GM12878 (cell line): ENCODE measurements at regions not wholly inside any gene's neighbourhood (a gene's known extent, or its start where the extent isn't known, plus 50 kb on each side); places are given as distances from the start of the nearest gene placed in this dataset.

Experiments used
- ATAC-seq: fragments of 200-7000 bp; cut with Tn5 transposase; 3 replicates; pipeline ENCODE4 v1.9.1; 2020; ENCODE audit warnings: mild to moderate bottlenecking, moderate library complexity
- BruUV-seq: library from RNA; stranded (reverse); fragments of 400-500 nt; replicated peaks from 2 replicates; lab custom pipeline; 2021; lab: Mats Ljungman, UMichigan
- CTCF ChIA-PET: fragments of 300-600 bp; sonication (Branson Sonifier 250); formaldehyde crosslinking; extraction: SDS; loops from one replicate; lab custom pipeline; 2021; ENCODE audit warnings: inconsistent platforms; lab: Yijun Ruan, JAX
- POLR2A ChIA-PET: fragments of 350-600 bp; formaldehyde crosslinking; extraction: SDS; loops from one replicate; lab custom pipeline; 2021; ENCODE audit warnings: inconsistent platforms; lab: Charles Lee
- RAD21 ChIA-PET: fragments of 300-600 bp; sonication (Branson Sonifier 250); formaldehyde crosslinking; loops from one replicate; lab custom pipeline; 2023; ENCODE audit warnings: antibody characterized with exemption; ENCODE audit not compliant: unreplicated experiment; lab: Charles Lee
- SMC1A ChIA-PET: fragments of 300-600 bp; sonication (Branson Sonifier 250); formaldehyde crosslinking; loops from one replicate; lab custom pipeline; 2023; ENCODE audit not compliant: unreplicated experiment, uncharacterized antibody; lab: Charles Lee
- DNase-seq: peaks from one replicate; pipeline ENCODE4 v3.0.0-alpha.2; 2011; ENCODE audit warnings: low read depth, low spot score
- FAIRE-seq: peaks from 3 replicates; lab custom pipeline; 2011; peaks lifted over from hg19 to GRCh38; lab: Jason Lieb, UNC
- H2AFZ ChIP-seq: 2 replicates; pipeline ENCODE4 v1.6.0; 2011; ENCODE audit warnings: low read depth, low read length, control low read depth; ENCODE audit not compliant: control insufficient read depth
- H3K27ac ChIP-seq: 2 replicates; pipeline ENCODE4 v1.5.1; 2011; ENCODE audit warnings: control low read depth; ENCODE audit not compliant: control insufficient read depth, insufficient read depth
- H3K27me3 ChIP-seq, 2 experiments: replicated peaks in 1 of 2; 2 replicates each; pipeline versions ENCODE4 v1.6.0 to v1.6.1; 2011; ENCODE audit warnings: low read length in 1 of 2; ENCODE audit not compliant: control insufficient read depth in 2 of 2, insufficient read depth in 2 of 2
- H3K36me3 ChIP-seq, 2 experiments: 2 replicates each; pipeline ENCODE4 v1.5.1; 2011; ENCODE audit warnings: low read length in 1 of 2; ENCODE audit not compliant: control insufficient read depth in 2 of 2, insufficient read depth in 2 of 2
- H3K4me1 ChIP-seq: 2 replicates; pipeline ENCODE4 v1.6.1; 2011; ENCODE audit warnings: mild to moderate bottlenecking, low read length, moderate library complexity, mixed read lengths; ENCODE audit not compliant: control insufficient read depth, insufficient read depth
- H3K4me2 ChIP-seq: 2 replicates; pipeline ENCODE4 v1.6.0; 2011; ENCODE audit warnings: control low read depth; ENCODE audit not compliant: control insufficient read depth, insufficient read depth
- H3K4me3 ChIP-seq: fragments of 200-600 bp; sonication (generic); 2 replicates; pipeline ENCODE4 v1.5.1; 2016
- H3K79me2 ChIP-seq: 2 replicates; pipeline ENCODE4 v1.6.0; 2011; ENCODE audit warnings: low read length; ENCODE audit not compliant: control insufficient read depth, insufficient read depth
- H3K9ac ChIP-seq: 2 replicates; pipeline ENCODE4 v1.8.0; 2011; ENCODE audit warnings: low read length, control low read depth, mixed read lengths; ENCODE audit not compliant: control insufficient read depth, insufficient read depth
- H3K9me3 ChIP-seq: replicated peaks from 3 replicates; pipeline ENCODE4 v1.5.1; 2011; ENCODE audit warnings: mild to moderate bottlenecking, low read length; ENCODE audit not compliant: control insufficient read depth, insufficient read depth
- H4K20me1 ChIP-seq: 2 replicates; pipeline ENCODE4 v1.6.0; 2011; ENCODE audit not compliant: control insufficient read depth, insufficient read depth
- CHD2 ChIP-seq: IDR thresholded peaks from 2 replicates; pipeline ENCODE4 v1.6.1; 2011; ENCODE audit warnings: low read depth, low read length, improper control_type of control experiment, borderline replicate concordance
- CREM ChIP-seq: IDR thresholded peaks from 2 replicates; pipeline ENCODE4 v1.6.1; 2014; ENCODE audit warnings: antibody characterized with exemption, low read depth
- EZH2 ChIP-seq: IDR thresholded peaks from 2 replicates; pipeline ENCODE4 v1.6.1; 2012; ENCODE audit warnings: low read depth, mild to moderate bottlenecking, control low read depth, inconsistent platforms, low read length, borderline replicate concordance; ENCODE audit not compliant: control insufficient read depth
- FOXM1 ChIP-seq: IDR thresholded peaks from 2 replicates; pipeline ENCODE4 v1.6.1; 2012; ENCODE audit warnings: low read depth, mild to moderate bottlenecking, inconsistent platforms, low read length, moderate library complexity
- HDGF ChIP-seq: fragments of 450-650 bp; IDR thresholded peaks from 2 replicates; pipeline ENCODE4 v1.6.1; 2016; ENCODE audit warnings: antibody characterized with exemption
- MEF2A ChIP-seq: IDR thresholded peaks from 2 replicates; pipeline ENCODE4 v1.6.1; 2011; ENCODE audit warnings: low read depth, mild to moderate bottlenecking, low read length, moderate library complexity; ENCODE audit not compliant: insufficient read depth
- NR2F1 ChIP-seq: fragments of 450-650 bp; conservative IDR thresholded peaks from 2 replicates; pipeline ENCODE4 v1.6.1; 2017; ENCODE audit warnings: mild to moderate bottlenecking
- RBBP5 ChIP-seq: fragments of 200-600 bp; sonication (generic); conservative IDR thresholded peaks from 2 replicates; pipeline ENCODE4 v1.6.1; 2016
- SMARCA5 ChIP-seq: fragments of 450-650 bp; IDR thresholded peaks from 2 replicates; pipeline ENCODE4 v1.6.1; 2017; ENCODE audit warnings: mild to moderate bottlenecking
- STAT1 ChIP-seq: fragments of 450-650 bp; conservative IDR thresholded peaks from 2 replicates; pipeline ENCODE4 v1.6.1; 2014; ENCODE audit warnings: antibody characterized with exemption, mild to moderate bottlenecking
- WGBS: methylation state at CpG from one replicate; pipeline ENCODE4 v1.1.6; 2016; ENCODE audit warnings: low lambda C conversion rate; ENCODE audit not compliant: insufficient replicate concordance, insufficient coverage; ENCODE audit errors: missing lambda C conversion rate; 5-methylcytosine and 5-hydroxymethylcytosine counted together
- in situ Hi-C: fragments of 300-500 bp; cut with MboI; formaldehyde crosslinking; loops from 9 replicates; pipeline ENCODE4 v1.14.3; 2018; ENCODE audit warnings: mixed read lengths
- intact Hi-C: fragments of 100-400 bp; cut with micrococcal nuclease; formaldehyde crosslinking; loops from one replicate; pipeline ENCODE4 v1.14.2; 2022; ENCODE audit not compliant: unreplicated experiment
- TF ChIP-seq, protein P1 (sequence below): IDR thresholded peaks from 2 replicates; pipeline ENCODE4 v1.6.1; 2012; ENCODE audit warnings: low read depth, low read length, improper control_type of control experiment
- TF ChIP-seq, protein P2 (sequence below): fragments of 450-650 bp; IDR thresholded peaks from 2 replicates; pipeline ENCODE4 v1.6.1; 2017; ENCODE audit warnings: low read depth, mild to moderate bottlenecking, moderate library complexity
- TF ChIP-seq, protein P3 (sequence below): fragments of 450-650 bp; IDR thresholded peaks from 2 replicates; pipeline ENCODE4 v1.6.1; 2017; ENCODE audit warnings: mild to moderate bottlenecking, low read depth, inconsistent platforms; ENCODE audit not compliant: poor library complexity, severe bottlenecking
- TF ChIP-seq, protein P4 (sequence below): fragments of 450-650 bp; formaldehyde crosslinking; IDR thresholded peaks from 2 replicates; pipeline ENCODE4 v1.4.0; 2022; ENCODE audit warnings: mild to moderate bottlenecking, moderate library complexity
- TF ChIP-seq, protein P5 (sequence below): IDR thresholded peaks from 2 replicates; pipeline ENCODE4 v1.6.1; 2011; ENCODE audit warnings: borderline replicate concordance, low read depth, mild to moderate bottlenecking, moderate library complexity, mixed read lengths, low read length; ENCODE audit not compliant: insufficient read depth; ENCODE audit errors: extremely low read length

DNA sequence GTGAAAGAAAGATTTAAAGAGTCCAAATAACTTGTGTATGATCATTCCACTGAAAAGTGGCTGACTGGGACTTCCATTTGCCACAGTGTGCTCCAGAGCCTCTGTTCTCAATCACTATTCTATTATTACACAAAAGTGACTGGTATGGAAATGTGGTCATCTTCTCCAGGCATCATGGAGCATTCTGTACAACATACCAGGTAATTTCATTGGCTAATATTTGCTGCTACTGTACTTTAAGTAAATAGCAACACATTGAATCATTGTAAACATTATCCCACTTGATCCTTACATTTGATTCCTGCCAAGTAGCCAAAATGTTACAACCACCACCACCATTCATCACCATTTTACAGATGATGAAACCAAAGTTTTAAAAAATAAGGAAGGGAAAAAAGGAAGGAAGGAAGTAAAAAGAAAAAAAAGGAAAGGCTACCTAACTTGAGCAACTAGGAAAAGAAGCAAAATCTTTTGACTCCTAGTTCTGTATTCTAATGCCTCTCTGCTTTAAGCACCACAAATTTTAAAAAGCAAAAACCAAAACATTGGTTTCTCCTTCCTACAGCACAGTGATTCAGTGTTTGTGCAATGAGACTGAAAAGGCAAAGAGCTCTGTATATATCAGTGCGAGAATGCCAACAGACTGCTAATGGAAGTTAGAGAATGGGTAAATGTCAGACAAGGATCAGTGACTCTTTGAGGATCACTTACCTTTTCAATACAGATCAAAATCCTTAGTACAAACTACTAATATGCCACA lies 361.4 kb upstream of the PTBP2 start:
- Histone ChIP-seq H4K20me1 (no peaks in the 10 kb centered on the region), H3K9ac (no peak overlapping the region), H2AFZ (no peak overlapping the region), H3K79me2 (no peaks in the 10 kb centered on the region), H3K27ac (no peak overlapping the region), H3K9me3 (no peaks in the 10 kb centered on the region), H3K4me3 (no peak overlapping the region), H3K36me3 (no peaks in the 10 kb centered on the region), H3K27me3 (no peaks in the 10 kb centered on the region), H3K4me1 (no peaks in the 10 kb centered on the region), H3K4me2 (no peak overlapping the region)
- ChIA-PET RAD21 (no interaction called here), SMC1A (no interaction called here), POLR2A (no interaction called here), CTCF (no interaction called here)
- DNase-seq: no peak
- no peak for FAIRE-seq
- 33% methylated on average over 1 of the region's 1 CpG for whole genome bisulfite sequencing
- BruUV-seq: no TSS peak
- no peak for ATAC-seq
- intact Hi-C loops (no loop called here), in situ Hi-C loops (no loop called here)
- TF ChIP-seq EZH2: no peak
- TF ChIP-seq, protein P1, sequence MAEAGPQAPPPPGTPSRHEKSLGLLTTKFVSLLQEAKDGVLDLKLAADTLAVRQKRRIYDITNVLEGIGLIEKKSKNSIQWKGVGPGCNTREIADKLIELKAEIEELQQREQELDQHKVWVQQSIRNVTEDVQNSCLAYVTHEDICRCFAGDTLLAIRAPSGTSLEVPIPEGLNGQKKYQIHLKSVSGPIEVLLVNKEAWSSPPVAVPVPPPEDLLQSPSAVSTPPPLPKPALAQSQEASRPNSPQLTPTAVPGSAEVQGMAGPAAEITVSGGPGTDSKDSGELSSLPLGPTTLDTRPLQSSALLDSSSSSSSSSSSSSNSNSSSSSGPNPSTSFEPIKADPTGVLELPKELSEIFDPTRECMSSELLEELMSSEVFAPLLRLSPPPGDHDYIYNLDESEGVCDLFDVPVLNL: no peak
- TF ChIP-seq CHD2: no peak
- TF ChIP-seq STAT1: no peak
- TF ChIP-seq CREM: no peak
- TF ChIP-seq, protein P2, sequence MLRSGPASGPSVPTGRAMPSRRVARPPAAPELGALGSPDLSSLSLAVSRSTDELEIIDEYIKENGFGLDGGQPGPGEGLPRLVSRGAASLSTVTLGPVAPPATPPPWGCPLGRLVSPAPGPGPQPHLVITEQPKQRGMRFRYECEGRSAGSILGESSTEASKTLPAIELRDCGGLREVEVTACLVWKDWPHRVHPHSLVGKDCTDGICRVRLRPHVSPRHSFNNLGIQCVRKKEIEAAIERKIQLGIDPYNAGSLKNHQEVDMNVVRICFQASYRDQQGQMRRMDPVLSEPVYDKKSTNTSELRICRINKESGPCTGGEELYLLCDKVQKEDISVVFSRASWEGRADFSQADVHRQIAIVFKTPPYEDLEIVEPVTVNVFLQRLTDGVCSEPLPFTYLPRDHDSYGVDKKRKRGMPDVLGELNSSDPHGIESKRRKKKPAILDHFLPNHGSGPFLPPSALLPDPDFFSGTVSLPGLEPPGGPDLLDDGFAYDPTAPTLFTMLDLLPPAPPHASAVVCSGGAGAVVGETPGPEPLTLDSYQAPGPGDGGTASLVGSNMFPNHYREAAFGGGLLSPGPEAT: no peak
- no peak for TF ChIP-seq HDGF
- TF ChIP-seq SMARCA5: no peak
- TF ChIP-seq MEF2A: no peak
- TF ChIP-seq NR2F1: no peak
- no peak for TF ChIP-seq RBBP5
- TF ChIP-seq, protein P3, sequence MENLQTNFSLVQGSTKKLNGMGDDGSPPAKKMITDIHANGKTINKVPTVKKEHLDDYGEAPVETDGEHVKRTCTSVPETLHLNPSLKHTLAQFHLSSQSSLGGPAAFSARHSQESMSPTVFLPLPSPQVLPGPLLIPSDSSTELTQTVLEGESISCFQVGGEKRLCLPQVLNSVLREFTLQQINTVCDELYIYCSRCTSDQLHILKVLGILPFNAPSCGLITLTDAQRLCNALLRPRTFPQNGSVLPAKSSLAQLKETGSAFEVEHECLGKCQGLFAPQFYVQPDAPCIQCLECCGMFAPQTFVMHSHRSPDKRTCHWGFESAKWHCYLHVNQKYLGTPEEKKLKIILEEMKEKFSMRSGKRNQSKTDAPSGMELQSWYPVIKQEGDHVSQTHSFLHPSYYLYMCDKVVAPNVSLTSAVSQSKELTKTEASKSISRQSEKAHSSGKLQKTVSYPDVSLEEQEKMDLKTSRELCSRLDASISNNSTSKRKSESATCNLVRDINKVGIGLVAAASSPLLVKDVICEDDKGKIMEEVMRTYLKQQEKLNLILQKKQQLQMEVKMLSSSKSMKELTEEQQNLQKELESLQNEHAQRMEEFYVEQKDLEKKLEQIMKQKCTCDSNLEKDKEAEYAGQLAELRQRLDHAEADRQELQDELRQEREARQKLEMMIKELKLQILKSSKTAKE: no peak
- no peak for TF ChIP-seq FOXM1
- TF ChIP-seq, protein P4, sequence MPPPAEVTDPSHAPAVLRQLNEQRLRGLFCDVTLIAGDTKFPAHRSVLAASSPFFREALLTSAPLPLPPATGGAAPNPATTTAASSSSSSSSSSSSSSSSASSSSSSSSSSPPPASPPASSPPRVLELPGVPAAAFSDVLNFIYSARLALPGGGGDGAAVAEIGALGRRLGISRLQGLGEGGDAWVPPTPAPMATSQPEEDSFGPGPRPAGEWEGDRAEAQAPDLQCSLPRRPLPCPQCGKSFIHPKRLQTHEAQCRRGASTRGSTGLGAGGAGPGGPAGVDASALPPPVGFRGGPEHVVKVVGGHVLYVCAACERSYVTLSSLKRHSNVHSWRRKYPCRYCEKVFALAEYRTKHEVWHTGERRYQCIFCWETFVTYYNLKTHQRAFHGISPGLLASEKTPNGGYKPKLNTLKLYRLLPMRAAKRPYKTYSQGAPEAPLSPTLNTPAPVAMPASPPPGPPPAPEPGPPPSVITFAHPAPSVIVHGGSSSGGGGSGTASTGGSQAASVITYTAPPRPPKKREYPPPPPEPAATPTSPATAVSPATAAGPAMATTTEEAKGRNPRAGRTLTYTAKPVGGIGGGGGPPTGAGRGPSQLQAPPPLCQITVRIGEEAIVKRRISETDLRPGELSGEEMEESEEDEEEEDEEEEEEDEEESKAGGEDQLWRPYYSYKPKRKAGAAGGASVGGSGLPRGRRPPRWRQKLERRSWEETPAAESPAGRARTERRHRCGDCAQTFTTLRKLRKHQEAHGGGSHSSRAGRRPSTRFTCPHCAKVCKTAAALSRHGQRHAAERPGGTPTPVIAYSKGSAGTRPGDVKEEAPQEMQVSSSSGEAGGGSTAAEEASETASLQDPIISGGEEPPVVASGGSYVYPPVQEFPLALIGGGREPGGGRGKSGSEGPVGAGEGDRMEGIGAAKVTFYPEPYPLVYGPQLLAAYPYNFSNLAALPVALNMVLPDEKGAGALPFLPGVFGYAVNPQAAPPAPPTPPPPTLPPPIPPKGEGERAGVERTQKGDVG: no peak
- TF ChIP-seq, protein P5, sequence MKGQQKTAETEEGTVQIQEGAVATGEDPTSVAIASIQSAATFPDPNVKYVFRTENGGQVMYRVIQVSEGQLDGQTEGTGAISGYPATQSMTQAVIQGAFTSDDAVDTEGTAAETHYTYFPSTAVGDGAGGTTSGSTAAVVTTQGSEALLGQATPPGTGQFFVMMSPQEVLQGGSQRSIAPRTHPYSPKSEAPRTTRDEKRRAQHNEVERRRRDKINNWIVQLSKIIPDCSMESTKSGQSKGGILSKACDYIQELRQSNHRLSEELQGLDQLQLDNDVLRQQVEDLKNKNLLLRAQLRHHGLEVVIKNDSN: no peak
